Muscle of leg (tissue), 3 donors: ENCODE measurements at regions not wholly inside any gene's neighbourhood (a gene's known extent, or its start where the extent isn't known, plus 50 kb on each side); places are given as distances from the start of the nearest gene placed in this dataset.

Experiments used
- DNase-seq: peaks from one replicate; pipeline ENCODE4 v3.0.0; 2013
- H3K27ac ChIP-seq: one replicate; pipeline ENCODE4 v1.5.1; 2013; ENCODE audit warnings: mild to moderate bottlenecking, low read length, control low read depth
- H3K27me3 ChIP-seq: one replicate; pipeline ENCODE4 v1.6.1; 2013; ENCODE audit warnings: low read length; ENCODE audit not compliant: control insufficient read depth, insufficient read depth
- H3K36me3 ChIP-seq: one replicate; pipeline ENCODE4 v1.6.1; 2013; ENCODE audit warnings: low read length; ENCODE audit not compliant: control insufficient read depth, insufficient read depth
- H3K4me1 ChIP-seq: one replicate; pipeline ENCODE4 v1.6.1; 2013; ENCODE audit warnings: low read length; ENCODE audit not compliant: control insufficient read depth, insufficient read depth
- H3K4me3 ChIP-seq: one replicate; pipeline ENCODE4 v1.5.1; 2013; ENCODE audit warnings: low read length, control low read depth
- H3K9me3 ChIP-seq: replicated peaks from 2 replicates; pipeline ENCODE4 v1.6.1; 2013; ENCODE audit warnings: low read depth, low read length; ENCODE audit not compliant: control insufficient read depth
- WGBS: methylation state at CpG from one replicate; pipeline ENCODE4 v1.1.5; 2013; ENCODE audit warnings: missing lambda C conversion rate; ENCODE audit not compliant: insufficient coverage; 5-methylcytosine and 5-hydroxymethylcytosine counted together

- Histone ChIP-seq H3K4me3 (no peak overlapping the region), H3K27ac (no peak overlapping the region), H3K9me3 (no peaks in the 10 kb centered on the region), H3K27me3 (no peaks in the 10 kb centered on the region), H3K36me3 (no peaks in the 10 kb centered on the region), H3K4me1 (no peaks in the 10 kb centered on the region)
- 52% methylated on average over 2 of the region's 5 CpGs for WGBS
- DNase-seq = no peak
Measured at GRCh38 chr12:89257340-89257739, 95.0 kb downstream of the DUSP6 start.

GRCh38 chr12:89256060-89256459 is 96.2 kb downstream of the DUSP6 start:
- Histone ChIP-seq H3K27me3 (no peaks in the 10 kb centered on the region), H3K27ac (no peak overlapping the region), H3K4me3 (no peak overlapping the region), H3K9me3 (no peaks in the 10 kb centered on the region), H3K36me3 (no peaks in the 10 kb centered on the region), H3K4me1 (no peaks in the 10 kb centered on the region)
- no CpG with 5 or more reads among the region's 1 CpG for WGBS
- DNase-seq = no peak

- WGBS = no CpG with 5 or more reads among the region's 1 CpG
- H3K27me3 ChIP-seq = no peaks in the 10 kb centered on the region
- H3K9me3 ChIP-seq = no peaks in the 10 kb centered on the region
- no peak overlapping the region for H3K27ac ChIP-seq
- no peak for DNase-seq
- H3K4me3 ChIP-seq = no peak overlapping the region
- no peaks in the 10 kb centered on the region for H3K36me3 ChIP-seq
- no peaks in the 10 kb centered on the region for H3K4me1 ChIP-seq
Measured at GRCh38 chr12:89253488-89253887, 98.8 kb downstream of the DUSP6 start.

- H3K36me3 ChIP-seq = no peaks in the 10 kb centered on the region
- H3K27ac ChIP-seq = no peak overlapping the region
- no peak overlapping the region for H3K4me3 ChIP-seq
- H3K9me3 ChIP-seq = no peaks in the 10 kb centered on the region
- no peaks in the 10 kb centered on the region for H3K27me3 ChIP-seq
- no CpG with 5 or more reads among the region's 4 CpGs for WGBS
- no peaks in the 10 kb centered on the region for H3K4me1 ChIP-seq
- DNase-seq = peak; percentile 79
Measured at GRCh38 chr12:89252284-89252683, 100.0 kb downstream of the DUSP6 start.

- Histone ChIP-seq H3K36me3 (no peaks in the 10 kb centered on the region), H3K4me3 (no peak overlapping the region), H3K4me1 (no peaks in the 10 kb centered on the region), H3K9me3 (no peaks in the 10 kb centered on the region), H3K27me3 (no peaks in the 10 kb centered on the region), H3K27ac (no peak overlapping the region)
- DNase-seq = peak; percentile 10
- WGBS = no CpG with 5 or more reads among the region's 6 CpGs
Measured at GRCh38 chr12:89251342-89252271, 100.7 kb downstream of the DUSP6 start.

- H3K27ac ChIP-seq = no peak overlapping the region
- H3K9me3 ChIP-seq = no peaks in the 10 kb centered on the region
- no peaks in the 10 kb centered on the region for H3K36me3 ChIP-seq
- no peak for DNase-seq
- H3K27me3 ChIP-seq = no peaks in the 10 kb centered on the region
- no peak overlapping the region for H3K4me3 ChIP-seq
- H3K4me1 ChIP-seq = no peaks in the 10 kb centered on the region
Measured at GRCh38 chr12:89250636-89251035, 101.7 kb downstream of the DUSP6 start.

GRCh38 chr12:89250213-89250612 is 102.1 kb downstream of the DUSP6 start:
- H3K27ac ChIP-seq = no peak overlapping the region
- no peaks in the 10 kb centered on the region for H3K4me1 ChIP-seq
- no peaks in the 10 kb centered on the region for H3K27me3 ChIP-seq
- peak; percentile 16 for DNase-seq
- no peaks in the 10 kb centered on the region for H3K9me3 ChIP-seq
- no peaks in the 10 kb centered on the region for H3K36me3 ChIP-seq
- H3K4me3 ChIP-seq = no peak overlapping the region
- no CpG with 5 or more reads among the region's 2 CpGs for WGBS

GRCh38 chr12:89247967-89248366 is 104.3 kb downstream of the DUSP6 start:
- DNase-seq = peak; percentile 18
- Histone ChIP-seq H3K27ac (no peak overlapping the region), H3K9me3 (no peaks in the 10 kb centered on the region), H3K27me3 (no peaks in the 10 kb centered on the region), H3K36me3 (no peaks in the 10 kb centered on the region), H3K4me1 (peaks cover 3% of the 10 kb centered on the region), H3K4me3 (no peak overlapping the region)
- no CpG with 5 or more reads among the region's 2 CpGs for WGBS

GRCh38 chr12:89247541-89247942 is 104.8 kb downstream of the DUSP6 start:
- peak; percentile 29 for DNase-seq
- no peaks in the 10 kb centered on the region for H3K36me3 ChIP-seq
- H3K27me3 ChIP-seq = no peaks in the 10 kb centered on the region
- H3K4me3 ChIP-seq = no peak overlapping the region
- H3K9me3 ChIP-seq = no peaks in the 10 kb centered on the region
- no CpG with 5 or more reads among the region's 2 CpGs for WGBS
- H3K4me1 ChIP-seq = peaks cover 3% of the 10 kb centered on the region
- H3K27ac ChIP-seq = no peak overlapping the region

- WGBS = 39% methylated on average over 3 of the region's 5 CpGs
- Histone ChIP-seq H3K27ac (no peak overlapping the region), H3K4me1 (peaks cover 3% of the 10 kb centered on the region), H3K4me3 (no peak overlapping the region), H3K27me3 (no peaks in the 10 kb centered on the region), H3K9me3 (no peaks in the 10 kb centered on the region), H3K36me3 (no peaks in the 10 kb centered on the region)
- DNase-seq = no peak
Measured at GRCh38 chr12:89245090-89245489, 107.2 kb downstream of the DUSP6 start.
